ENCODE measurements at regions not wholly inside any gene's neighbourhood (a gene's known extent, or its start where the extent isn't known, plus 50 kb on each side); places are given as distances from the start of the nearest gene placed in this dataset.

- no peak for DNase-seq
Measured at GRCh38 chr1:82628887-82629286, 828.2 kb downstream of the ADGRL2 start.

GRCh38 chr1:82625537-82625936 is 824.8 kb downstream of the ADGRL2 start:
- DNase-seq, result no peak

GRCh38 chr1:82621076-82621475 is 820.3 kb downstream of the ADGRL2 start:
- DNase-seq, result no peak

GRCh38 chr1:82614090-82614489 is 813.4 kb downstream of the ADGRL2 start:
- DNase-seq, result no peak

- no peak for DNase-seq
Measured at GRCh38 chr1:82612986-82613385, 812.3 kb downstream of the ADGRL2 start.

- no peak for DNase-seq
Measured at GRCh38 chr1:82606546-82606945, 805.8 kb downstream of the ADGRL2 start.

GRCh38 chr1:82604524-82604923 is 803.8 kb downstream of the ADGRL2 start:
- no peak for DNase-seq

- no peak for DNase-seq
Measured at GRCh38 chr1:82600314-82600713, 799.6 kb downstream of the ADGRL2 start.

GRCh38 chr1:82598812-82599211 is 798.1 kb downstream of the ADGRL2 start:
- DNase-seq, result no peak

- DNase-seq, result no peak
Measured at GRCh38 chr1:82598337-82598736, 797.6 kb downstream of the ADGRL2 start.

GRCh38 chr1:82597649-82598048 is 796.9 kb downstream of the ADGRL2 start:
- no peak for DNase-seq

GRCh38 chr1:82597141-82597540 is 796.4 kb downstream of the ADGRL2 start:
- no peak for DNase-seq

GRCh38 chr1:82593561-82593960 is 792.8 kb downstream of the ADGRL2 start:
- no peak for DNase-seq

GRCh38 chr1:82589588-82589987 is 788.9 kb downstream of the ADGRL2 start:
- no peak for DNase-seq

GRCh38 chr1:82587371-82587770 is 786.6 kb downstream of the ADGRL2 start:
- DNase-seq, result no peak

- DNase-seq, result no peak
Measured at GRCh38 chr1:82586473-82586872, 785.7 kb downstream of the ADGRL2 start.

GRCh38 chr1:82582347-82582746 is 781.6 kb downstream of the ADGRL2 start:
- DNase-seq, result no peak

- no peak for DNase-seq
Measured at GRCh38 chr1:82578086-82578726, 777.5 kb downstream of the ADGRL2 start.

GRCh38 chr1:82567348-82567747 is 766.6 kb downstream of the ADGRL2 start:
- DNase-seq, result no peak

- DNase-seq, result no peak
Measured at GRCh38 chr1:82565546-82565945, 764.8 kb downstream of the ADGRL2 start.

- DNase-seq, result no peak
Measured at GRCh38 chr1:82565146-82565545, 764.4 kb downstream of the ADGRL2 start.

- DNase-seq, result no peak
Measured at GRCh38 chr1:82564333-82564732, 763.6 kb downstream of the ADGRL2 start.

GRCh38 chr1:82562448-82562847 is 761.7 kb downstream of the ADGRL2 start:
- DNase-seq, result no peak

- no peak for DNase-seq
Measured at GRCh38 chr1:82560566-82560965, 759.8 kb downstream of the ADGRL2 start.

GRCh38 chr1:82555501-82555900 is 754.8 kb downstream of the ADGRL2 start:
- DNase-seq, result no peak

Data from occipital lobe (tissue), 1 donor.